ENCODE measurements at regions not wholly inside any gene's neighbourhood (a gene's known extent, or its start where the extent isn't known, plus 50 kb on each side); places are given as distances from the start of the nearest gene placed in this dataset.

- TF ChIP-seq CTCF (IDR thresholded peaks at IDR 0.05) (no peak), POLR2A (IDR thresholded peaks at IDR 0.05) (no peak), POLR2AphosphoS5 (IDR thresholded peaks at IDR 0.05) (no peak)
These were observed 150.4 kb upstream of the WSCD2 start for GRCh38 chr12:107978641-107979040.
